ENCODE measurements at regions not wholly inside any gene's neighbourhood (a gene's known extent, or its start where the extent isn't known, plus 50 kb on each side); places are given as distances from the start of the nearest gene placed in this dataset.

DNA sequence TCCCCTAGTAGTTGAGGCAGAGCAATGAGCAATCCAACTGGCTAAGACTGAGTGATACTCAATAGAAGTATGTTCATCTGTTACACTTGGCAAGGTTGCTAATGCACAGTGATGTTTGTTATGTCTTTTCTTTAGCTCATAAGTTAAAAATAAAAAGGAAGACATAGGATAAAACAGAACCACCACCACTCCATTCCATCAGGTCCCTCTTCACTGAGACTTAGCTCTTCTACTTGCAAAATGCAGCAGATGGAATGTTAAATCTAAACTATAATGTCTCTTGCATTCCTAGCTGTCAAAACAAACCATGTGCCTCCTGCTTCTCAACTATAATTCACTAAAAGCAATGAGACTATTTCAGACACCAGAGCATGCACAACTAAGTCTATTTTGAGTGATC lies 265.6 kb upstream of the UBE2E2 start:
- TF ChIP-seq, protein P1, sequence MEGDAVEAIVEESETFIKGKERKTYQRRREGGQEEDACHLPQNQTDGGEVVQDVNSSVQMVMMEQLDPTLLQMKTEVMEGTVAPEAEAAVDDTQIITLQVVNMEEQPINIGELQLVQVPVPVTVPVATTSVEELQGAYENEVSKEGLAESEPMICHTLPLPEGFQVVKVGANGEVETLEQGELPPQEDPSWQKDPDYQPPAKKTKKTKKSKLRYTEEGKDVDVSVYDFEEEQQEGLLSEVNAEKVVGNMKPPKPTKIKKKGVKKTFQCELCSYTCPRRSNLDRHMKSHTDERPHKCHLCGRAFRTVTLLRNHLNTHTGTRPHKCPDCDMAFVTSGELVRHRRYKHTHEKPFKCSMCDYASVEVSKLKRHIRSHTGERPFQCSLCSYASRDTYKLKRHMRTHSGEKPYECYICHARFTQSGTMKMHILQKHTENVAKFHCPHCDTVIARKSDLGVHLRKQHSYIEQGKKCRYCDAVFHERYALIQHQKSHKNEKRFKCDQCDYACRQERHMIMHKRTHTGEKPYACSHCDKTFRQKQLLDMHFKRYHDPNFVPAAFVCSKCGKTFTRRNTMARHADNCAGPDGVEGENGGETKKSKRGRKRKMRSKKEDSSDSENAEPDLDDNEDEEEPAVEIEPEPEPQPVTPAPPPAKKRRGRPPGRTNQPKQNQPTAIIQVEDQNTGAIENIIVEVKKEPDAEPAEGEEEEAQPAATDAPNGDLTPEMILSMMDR (IDR thresholded peaks at IDR 0.05 in 2 of 3, conservative IDR thresholded peaks at IDR 0.05 in 1 of 3; ENCODE audit: borderline replicate concordance in 1 of 3, insufficient read depth in 1 of 3, low read depth in 2 of 3, low read length in 2 of 3), result no peak
- no peak for TF ChIP-seq CBX3 (IDR thresholded peaks at IDR 0.05; ENCODE audit: low read depth)
- TF ChIP-seq YY1 (IDR thresholded peaks at IDR 0.05; ENCODE audit: extremely low read depth, insufficient replicate concordance, low read depth, low read length), result no peak
- no peak for TF ChIP-seq ZNF274 (IDR thresholded peaks at IDR 0.05; ENCODE audit: low read depth, low read length)
- TF ChIP-seq EGR1 (IDR thresholded peaks at IDR 0.05; ENCODE audit: low read depth), result no peak
- no peak for TF ChIP-seq SRF (IDR thresholded peaks at IDR 0.05; ENCODE audit: low read depth)
- no peak for TF ChIP-seq JUND (IDR thresholded peaks at IDR 0.05)
- no peak for TF ChIP-seq SP1 (IDR thresholded peaks at IDR 0.05; ENCODE audit: low read depth)
- no peak for TF ChIP-seq EZH2phosphoT487 (IDR thresholded peaks at IDR 0.05; ENCODE audit: borderline replicate concordance)
- no peak for TF ChIP-seq ZFX (IDR thresholded peaks at IDR 0.05)
- TF ChIP-seq RAD21 (IDR thresholded peaks at IDR 0.05; ENCODE audit: low read depth), result no peak
- TF ChIP-seq TCF7L2 (IDR thresholded peaks at IDR 0.05; ENCODE audit: borderline replicate concordance, extremely low read depth, insufficient read depth, insufficient read length), result no peak
- TF ChIP-seq, protein P2, sequence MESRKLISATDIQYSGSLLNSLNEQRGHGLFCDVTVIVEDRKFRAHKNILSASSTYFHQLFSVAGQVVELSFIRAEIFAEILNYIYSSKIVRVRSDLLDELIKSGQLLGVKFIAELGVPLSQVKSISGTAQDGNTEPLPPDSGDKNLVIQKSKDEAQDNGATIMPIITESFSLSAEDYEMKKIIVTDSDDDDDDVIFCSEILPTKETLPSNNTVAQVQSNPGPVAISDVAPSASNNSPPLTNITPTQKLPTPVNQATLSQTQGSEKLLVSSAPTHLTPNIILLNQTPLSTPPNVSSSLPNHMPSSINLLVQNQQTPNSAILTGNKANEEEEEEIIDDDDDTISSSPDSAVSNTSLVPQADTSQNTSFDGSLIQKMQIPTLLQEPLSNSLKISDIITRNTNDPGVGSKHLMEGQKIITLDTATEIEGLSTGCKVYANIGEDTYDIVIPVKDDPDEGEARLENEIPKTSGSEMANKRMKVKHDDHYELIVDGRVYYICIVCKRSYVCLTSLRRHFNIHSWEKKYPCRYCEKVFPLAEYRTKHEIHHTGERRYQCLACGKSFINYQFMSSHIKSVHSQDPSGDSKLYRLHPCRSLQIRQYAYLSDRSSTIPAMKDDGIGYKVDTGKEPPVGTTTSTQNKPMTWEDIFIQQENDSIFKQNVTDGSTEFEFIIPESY (IDR thresholded peaks at IDR 0.05; ENCODE audit: extremely low read depth, insufficient replicate concordance, low read length), result no peak
- TF ChIP-seq, protein P3, sequence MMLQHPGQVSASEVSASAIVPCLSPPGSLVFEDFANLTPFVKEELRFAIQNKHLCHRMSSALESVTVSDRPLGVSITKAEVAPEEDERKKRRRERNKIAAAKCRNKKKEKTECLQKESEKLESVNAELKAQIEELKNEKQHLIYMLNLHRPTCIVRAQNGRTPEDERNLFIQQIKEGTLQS (IDR thresholded peaks at IDR 0.05), result no peak
- no peak for TF ChIP-seq SIN3A (IDR thresholded peaks at IDR 0.05; ENCODE audit: low read depth)
- TF ChIP-seq POLR2A (IDR thresholded peaks at IDR 0.05; ENCODE audit: borderline replicate concordance, extremely low read depth, insufficient read depth, insufficient read length), result no peak
- no peaks in the 10 kb centered on the region for H4K20me1 ChIP-seq (ENCODE audit: insufficient read depth)
- CTCF ChIA-PET, result no interaction called here
- POLR2A ChIA-PET, result no interaction called here
- no TSS peak for BruUV-seq (replicated peaks)
- RAD21 ChIA-PET (ENCODE audit: low non-redundant PET in 1 of 2, low total read pairs in 2 of 2, uncharacterized antibody in 2 of 2, unreplicated experiment in 2 of 2), result no interaction called here
- no peak for DNase-seq (ENCODE audit: low read depth, low spot score)
- no peak overlapping the region for H3K27ac ChIP-seq (ENCODE audit: low read depth, low read length)
- H2AFZ ChIP-seq (ENCODE audit: low read depth, low read length, poor library complexity, severe bottlenecking), result no peak overlapping the region
- no peaks in the 10 kb centered on the region for H3K9me2 ChIP-seq (ENCODE audit: insufficient read depth)
- H3K9ac ChIP-seq (ENCODE audit: low read length), result no peak overlapping the region
- no peaks in the 10 kb centered on the region for H3K79me2 ChIP-seq (ENCODE audit: insufficient read depth, low read length)
- no peak overlapping the region for H3K4me2 ChIP-seq (ENCODE audit: low read length)
- no peaks in the 10 kb centered on the region for H3K36me3 ChIP-seq (ENCODE audit: control insufficient read depth in 1 of 2, insufficient read depth in 2 of 2, low read length in 2 of 2)
- no peaks in the 10 kb centered on the region for H3K4me1 ChIP-seq (ENCODE audit: control insufficient read depth in 1 of 2, insufficient read depth in 2 of 2, low read length in 2 of 2)
- H3K4me3 ChIP-seq (replicated peaks in 1 of 2; ENCODE audit: low read depth in 1 of 2, low read length in 2 of 2), result no peak overlapping the region
- H3K27me3 ChIP-seq (ENCODE audit: insufficient read depth, low read length), result no peaks in the 10 kb centered on the region
- intact Hi-C loops (cut with micrococcal nuclease), result no loop called here
- no peaks in the 10 kb centered on the region for H3K9me3 ChIP-seq (ENCODE audit: control insufficient read depth in 1 of 2, insufficient read depth in 1 of 2, low read depth in 1 of 2, low read length in 2 of 2)
- ATAC-seq, result no peak
